H1 (cell line): ENCODE measurements at regions not wholly inside any gene's neighbourhood (a gene's known extent, or its start where the extent isn't known, plus 50 kb on each side); places are given as distances from the start of the nearest gene placed in this dataset.

ENCODE experiments used
- EZH2 ChIP-seq: fragments of 200-600 bp; sonication (generic); IDR thresholded peaks from 2 replicates; pipeline ENCODE4 v1.7.1; 2012; ENCODE audit warnings: low read depth, mild to moderate bottlenecking, moderate library complexity, low read length, inconsistent platforms; ENCODE audit not compliant: severe bottlenecking
- GTF2F1 ChIP-seq: IDR thresholded peaks from 2 replicates; pipeline ENCODE4 v1.6.1; 2012; ENCODE audit warnings: low read depth, low read length, improper control_type of control experiment, borderline replicate concordance
- MAFK ChIP-seq: IDR thresholded peaks from 2 replicates; pipeline ENCODE4 v1.6.1; 2012; ENCODE audit warnings: low read depth, mild to moderate bottlenecking, improper control_type of control experiment, low read length
- PHF8 ChIP-seq: fragments of 200-600 bp; sonication (generic); conservative IDR thresholded peaks from 2 replicates; pipeline ENCODE4 v1.7.1; 2012; ENCODE audit warnings: low read depth, mild to moderate bottlenecking, inconsistent platforms, low read length, moderate library complexity
- POLR2A ChIP-seq, 2 experiments: IDR thresholded peaks; 1 replicate in 1 of 2; 2 replicates in 1 of 2; pipeline ENCODE4 v1.6.1; 2011; ENCODE audit warnings: low read depth in 2 of 2, low read length in 2 of 2, mild to moderate bottlenecking in 2 of 2; ENCODE audit errors: control extremely low read depth in 1 of 2
- POLR2AphosphoS5 ChIP-seq: IDR thresholded peaks from 2 replicates; pipeline ENCODE4 v1.6.1; 2011; ENCODE audit warnings: low read depth, low read length
- RFX5 ChIP-seq: IDR thresholded peaks from 2 replicates; pipeline ENCODE4 v1.6.1; 2011; ENCODE audit warnings: low read depth, low read length, improper control_type of control experiment, borderline replicate concordance
- SP1 ChIP-seq: IDR thresholded peaks from 2 replicates; pipeline ENCODE4 v1.6.1; 2011; ENCODE audit warnings: low read depth, low read length
- SUZ12 ChIP-seq: fragments of 200-600 bp; sonication (generic); IDR thresholded peaks from 2 replicates; pipeline ENCODE4 v1.6.1; 2012; ENCODE audit warnings: mild to moderate bottlenecking, inconsistent platforms, low read length, moderate library complexity, mixed read lengths
- TF ChIP-seq, protein P1 (sequence below): IDR thresholded peaks from 2 replicates; pipeline ENCODE4 v1.6.1; 2012; ENCODE audit warnings: inconsistent platforms
- TF ChIP-seq, protein P2 (sequence below), 3 experiments: IDR thresholded peaks; 1 replicate in 2 of 3; 2 replicates in 1 of 3; pipeline versions ENCODE4 v1.5.1 to v1.6.1; 2011; ENCODE audit warnings: low read length in 3 of 3, mild to moderate bottlenecking in 3 of 3, inconsistent platforms in 2 of 3, low read depth in 1 of 3, moderate library complexity in 1 of 3; ENCODE audit not compliant: insufficient read depth in 1 of 3; ENCODE audit errors: control extremely low read depth in 1 of 3
- TF ChIP-seq, protein P3 (sequence below): IDR thresholded peaks from 2 replicates; pipeline ENCODE4 v1.6.1; 2012; ENCODE audit warnings: low read length, inconsistent platforms
- TF ChIP-seq, protein P4 (sequence below): IDR thresholded peaks from 2 replicates; pipeline ENCODE4 v1.6.1; 2011; ENCODE audit warnings: low read depth, mild to moderate bottlenecking, low read length; ENCODE audit not compliant: insufficient read depth

DNA sequence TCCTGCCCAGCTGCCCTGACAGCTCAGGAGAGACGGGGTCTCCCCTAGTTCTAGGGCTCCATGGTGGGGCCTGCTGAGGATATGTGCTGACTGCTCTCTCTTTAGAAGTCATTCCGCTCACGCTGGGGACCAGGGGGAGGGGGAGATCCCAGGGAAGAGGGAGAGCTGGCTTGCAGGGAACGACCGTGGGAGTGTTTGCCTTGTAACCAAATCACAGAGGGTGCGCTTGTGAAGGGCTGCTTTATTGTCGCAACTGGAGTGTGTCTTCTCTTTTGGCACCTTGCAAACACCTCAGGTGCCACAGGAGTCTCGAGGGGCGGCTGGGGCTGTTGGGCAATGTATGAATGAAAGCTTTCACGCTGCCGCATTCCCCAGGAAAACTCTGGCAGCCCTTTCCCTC lies 531.3 kb upstream of the MKI67 start:
- TF ChIP-seq, protein P1, sequence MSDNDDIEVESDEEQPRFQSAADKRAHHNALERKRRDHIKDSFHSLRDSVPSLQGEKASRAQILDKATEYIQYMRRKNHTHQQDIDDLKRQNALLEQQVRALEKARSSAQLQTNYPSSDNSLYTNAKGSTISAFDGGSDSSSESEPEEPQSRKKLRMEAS: no peak
- TF ChIP-seq GTF2F1 (no peak), PHF8 (no peak), EZH2 (no peak), SUZ12 (no peak), POLR2A (IDR thresholded peaks at IDR 0.05; ENCODE audit: control extremely low read depth in 1 of 2, low read depth in 2 of 2, low read length in 2 of 2) (no peak), POLR2AphosphoS5 (no peak), SP1 (no peak), MAFK (no peak), RFX5 (no peak)
- TF ChIP-seq, protein P2, sequence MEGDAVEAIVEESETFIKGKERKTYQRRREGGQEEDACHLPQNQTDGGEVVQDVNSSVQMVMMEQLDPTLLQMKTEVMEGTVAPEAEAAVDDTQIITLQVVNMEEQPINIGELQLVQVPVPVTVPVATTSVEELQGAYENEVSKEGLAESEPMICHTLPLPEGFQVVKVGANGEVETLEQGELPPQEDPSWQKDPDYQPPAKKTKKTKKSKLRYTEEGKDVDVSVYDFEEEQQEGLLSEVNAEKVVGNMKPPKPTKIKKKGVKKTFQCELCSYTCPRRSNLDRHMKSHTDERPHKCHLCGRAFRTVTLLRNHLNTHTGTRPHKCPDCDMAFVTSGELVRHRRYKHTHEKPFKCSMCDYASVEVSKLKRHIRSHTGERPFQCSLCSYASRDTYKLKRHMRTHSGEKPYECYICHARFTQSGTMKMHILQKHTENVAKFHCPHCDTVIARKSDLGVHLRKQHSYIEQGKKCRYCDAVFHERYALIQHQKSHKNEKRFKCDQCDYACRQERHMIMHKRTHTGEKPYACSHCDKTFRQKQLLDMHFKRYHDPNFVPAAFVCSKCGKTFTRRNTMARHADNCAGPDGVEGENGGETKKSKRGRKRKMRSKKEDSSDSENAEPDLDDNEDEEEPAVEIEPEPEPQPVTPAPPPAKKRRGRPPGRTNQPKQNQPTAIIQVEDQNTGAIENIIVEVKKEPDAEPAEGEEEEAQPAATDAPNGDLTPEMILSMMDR (IDR thresholded peaks at IDR 0.05; ENCODE audit: control extremely low read depth in 1 of 3, insufficient read depth in 1 of 3, low read depth in 1 of 3, low read length in 3 of 3): no peak
- TF ChIP-seq, protein P3, sequence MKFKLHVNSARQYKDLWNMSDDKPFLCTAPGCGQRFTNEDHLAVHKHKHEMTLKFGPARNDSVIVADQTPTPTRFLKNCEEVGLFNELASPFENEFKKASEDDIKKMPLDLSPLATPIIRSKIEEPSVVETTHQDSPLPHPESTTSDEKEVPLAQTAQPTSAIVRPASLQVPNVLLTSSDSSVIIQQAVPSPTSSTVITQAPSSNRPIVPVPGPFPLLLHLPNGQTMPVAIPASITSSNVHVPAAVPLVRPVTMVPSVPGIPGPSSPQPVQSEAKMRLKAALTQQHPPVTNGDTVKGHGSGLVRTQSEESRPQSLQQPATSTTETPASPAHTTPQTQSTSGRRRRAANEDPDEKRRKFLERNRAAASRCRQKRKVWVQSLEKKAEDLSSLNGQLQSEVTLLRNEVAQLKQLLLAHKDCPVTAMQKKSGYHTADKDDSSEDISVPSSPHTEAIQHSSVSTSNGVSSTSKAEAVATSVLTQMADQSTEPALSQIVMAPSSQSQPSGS: no peak
- TF ChIP-seq, protein P4, sequence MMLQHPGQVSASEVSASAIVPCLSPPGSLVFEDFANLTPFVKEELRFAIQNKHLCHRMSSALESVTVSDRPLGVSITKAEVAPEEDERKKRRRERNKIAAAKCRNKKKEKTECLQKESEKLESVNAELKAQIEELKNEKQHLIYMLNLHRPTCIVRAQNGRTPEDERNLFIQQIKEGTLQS: no peak
